GM23338 (cell line): ENCODE measurements at regions not wholly inside any gene's neighbourhood (a gene's known extent, or its start where the extent isn't known, plus 50 kb on each side); places are given as distances from the start of the nearest gene placed in this dataset.

ENCODE experiments used
- ATAC-seq: fragments of 200-7000 bp; cut with Tn5 transposase; 3 replicates; pipeline ENCODE4 v1.9.1; 2020
- DNase-seq: peaks from one replicate; pipeline ENCODE4 v3.0.0-alpha.2; 2015; ENCODE audit warnings: low spot score
- H2AFZ ChIP-seq: fragments of 200-600 bp; sonication (generic); 2 replicates; pipeline ENCODE4 v1.8.0; 2016; ENCODE audit warnings: antibody characterized with exemption, mild to moderate bottlenecking, moderate library complexity
- H3F3A ChIP-seq: fragments of 200-600 bp; sonication (generic); replicated peaks from 2 replicates; pipeline ENCODE4 v1.8.0; 2017; ENCODE audit warnings: antibody characterized with exemption, mixed run types, low read depth
- H3K27ac ChIP-seq: fragments of 200-600 bp; sonication (generic); 2 replicates; pipeline ENCODE4 v1.6.1; 2016; ENCODE audit warnings: low read depth
- H3K27me3 ChIP-seq: fragments of 200-600 bp; sonication (generic); 2 replicates; pipeline ENCODE4 v1.8.0; 2016; ENCODE audit warnings: mild to moderate bottlenecking, mixed run types, moderate library complexity; ENCODE audit not compliant: insufficient read depth
- H3K36me3 ChIP-seq: fragments of 200-600 bp; sonication (generic); 2 replicates; pipeline ENCODE4 v1.8.0; 2016; ENCODE audit warnings: mild to moderate bottlenecking; ENCODE audit not compliant: insufficient read depth
- H3K4me1 ChIP-seq: fragments of 200-600 bp; sonication (generic); 2 replicates; pipeline ENCODE4 v1.8.0; 2016; ENCODE audit warnings: mild to moderate bottlenecking, moderate library complexity; ENCODE audit not compliant: insufficient read depth
- H3K4me2 ChIP-seq: fragments of 200-600 bp; sonication (generic); 2 replicates; pipeline ENCODE4 v1.7.1; 2017; ENCODE audit warnings: mixed run types
- H3K4me3 ChIP-seq: fragments of 200-600 bp; sonication (generic); 2 replicates; pipeline ENCODE4 v1.6.1; 2016; ENCODE audit warnings: mixed run types
- H3K79me2 ChIP-seq: fragments of 200-600 bp; sonication (generic); replicated peaks from 2 replicates; pipeline ENCODE4 v1.8.0; 2017; ENCODE audit warnings: mild to moderate bottlenecking; ENCODE audit not compliant: insufficient read depth
- H3K9me2 ChIP-seq: fragments of 200-600 bp; sonication (generic); 2 replicates; pipeline ENCODE4 v1.8.0; 2017; ENCODE audit not compliant: insufficient read depth
- H4K20me1 ChIP-seq: fragments of 200-600 bp; sonication (generic); replicated peaks from 2 replicates; pipeline ENCODE4 v1.8.0; 2017; ENCODE audit warnings: mild to moderate bottlenecking; ENCODE audit not compliant: insufficient read depth
- H3K27ac Mint-ChIP-seq: 2 replicates; pipeline ENCODE4 v1.8.0; 2020; ENCODE audit warnings: inconsistent platforms, mild to moderate bottlenecking, moderate library complexity, mixed read lengths
- H3K27me3 Mint-ChIP-seq: 3 replicates; pipeline ENCODE4 v1.8.0; 2022; ENCODE audit warnings: low read depth, mild to moderate bottlenecking, moderate library complexity, mixed read lengths, inconsistent platforms; ENCODE audit not compliant: insufficient read depth, poor library complexity
- H3K36me3 Mint-ChIP-seq: 3 replicates; pipeline ENCODE4 v1.8.0; 2021; ENCODE audit warnings: low read depth, mild to moderate bottlenecking, inconsistent platforms, moderate library complexity, mixed read lengths
- H3K4me1 Mint-ChIP-seq: 3 replicates; pipeline ENCODE4 v1.8.0; 2020; ENCODE audit warnings: mild to moderate bottlenecking, inconsistent platforms, mixed read lengths
- H3K4me3 Mint-ChIP-seq: 3 replicates; pipeline ENCODE4 v1.8.0; 2021; ENCODE audit warnings: moderate library complexity, mild to moderate bottlenecking, inconsistent platforms, mixed read lengths
- H3K9me3 Mint-ChIP-seq: 3 replicates; pipeline ENCODE4 v1.8.0; 2020; ENCODE audit warnings: moderate library complexity, mild to moderate bottlenecking, inconsistent platforms, mixed read lengths
- CREB1 ChIP-seq: fragments of 250-450 bp; sonication (Bioruptor Pico); IDR thresholded peaks from 2 replicates; pipeline ENCODE4 v1.5.0; 2020; ENCODE audit warnings: low read depth, mild to moderate bottlenecking, moderate library complexity
- CTCF ChIP-seq, 2 experiments: fragments of 200-600 bp in 1 of 2; sonication (generic) in 1 of 2; conservative IDR thresholded peaks; 2 replicates each; pipeline versions ENCODE4 v1.5.1 to v1.6.1; 2016 to 2017; ENCODE audit warnings: antibody characterized with exemption in 2 of 2, low read depth in 2 of 2, mild to moderate bottlenecking in 2 of 2, moderate library complexity in 1 of 2
- ZNF462 ChIP-seq: fragments of 250-450 bp; sonication (Bioruptor Pico); IDR thresholded peaks from 2 replicates; pipeline ENCODE4 v1.5.0; 2020; ENCODE audit warnings: mild to moderate bottlenecking, moderate library complexity
- TF ChIP-seq, protein P1 (sequence below): IDR thresholded peaks from 2 replicates; pipeline ENCODE4 v1.6.1; 2016; ENCODE audit warnings: antibody characterized with exemption

DNA sequence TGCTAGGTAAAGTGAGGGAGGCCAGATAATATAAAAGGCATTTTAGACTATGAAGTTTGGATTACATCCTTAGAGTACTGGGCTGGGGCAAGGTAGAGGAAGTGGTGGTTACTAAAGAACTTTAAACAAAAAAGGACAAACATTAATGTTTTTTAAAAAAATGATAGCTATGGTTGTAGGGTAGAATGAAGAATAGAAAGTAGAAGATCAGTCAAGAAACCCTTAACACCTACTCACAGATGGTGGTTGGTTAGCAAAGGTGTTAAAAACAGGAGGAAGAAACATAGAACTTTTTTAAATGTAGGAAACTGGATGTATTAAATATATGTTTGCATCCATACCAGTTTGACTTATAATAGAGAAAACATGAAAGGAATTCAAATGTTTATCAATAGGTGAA, 80.7 kb upstream of the ELOVL5 start:
- no peaks in the 10 kb centered on the region for H3K36me3 ChIP-seq
- TF ChIP-seq CTCF (conservative IDR thresholded peaks at IDR 0.05; ENCODE audit: low read depth in 2 of 2) (no peak), ZNF462 (no peak), CREB1 (CRISPR knock-in tag) (no peak)
- TF ChIP-seq, protein P1, sequence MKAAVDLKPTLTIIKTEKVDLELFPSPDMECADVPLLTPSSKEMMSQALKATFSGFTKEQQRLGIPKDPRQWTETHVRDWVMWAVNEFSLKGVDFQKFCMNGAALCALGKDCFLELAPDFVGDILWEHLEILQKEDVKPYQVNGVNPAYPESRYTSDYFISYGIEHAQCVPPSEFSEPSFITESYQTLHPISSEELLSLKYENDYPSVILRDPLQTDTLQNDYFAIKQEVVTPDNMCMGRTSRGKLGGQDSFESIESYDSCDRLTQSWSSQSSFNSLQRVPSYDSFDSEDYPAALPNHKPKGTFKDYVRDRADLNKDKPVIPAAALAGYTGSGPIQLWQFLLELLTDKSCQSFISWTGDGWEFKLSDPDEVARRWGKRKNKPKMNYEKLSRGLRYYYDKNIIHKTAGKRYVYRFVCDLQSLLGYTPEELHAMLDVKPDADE = no peak
- Mint-ChIP-seq H3K4me3 (no peak overlapping the region), H3K27me3 (no peaks in the 10 kb centered on the region), H3K36me3 (no peaks in the 10 kb centered on the region), H3K27ac (no peak overlapping the region), H3K9me3 (no peaks in the 10 kb centered on the region), H3K4me1 (peaks cover 4% of the 10 kb centered on the region; the same call in 2 of the 3 replicates)
- ATAC-seq = no peak
- no peak for DNase-seq
- H3K27ac ChIP-seq = no peak overlapping the region
- no peaks in the 10 kb centered on the region for H3F3A ChIP-seq
- H3K4me2 ChIP-seq = no peak overlapping the region
- no peak overlapping the region for H3K4me3 ChIP-seq
- no peak overlapping the region for H2AFZ ChIP-seq
- no peaks in the 10 kb centered on the region; the same call in 1 of the 2 replicates for H4K20me1 ChIP-seq
- no peaks in the 10 kb centered on the region for H3K9me2 ChIP-seq
- H3K79me2 ChIP-seq = no peaks in the 10 kb centered on the region
- no peaks in the 10 kb centered on the region for H3K27me3 ChIP-seq
- 0 out of 2 replicates have a peak, but pooled peaks cover 1% of the 10 kb centered on the region for H3K4me1 ChIP-seq
